Prostate gland (tissue), 2 donors: ENCODE measurements at regions not wholly inside any gene's neighbourhood (a gene's known extent, or its start where the extent isn't known, plus 50 kb on each side); places are given as distances from the start of the nearest gene placed in this dataset.

ENCODE experiments used
- DNase-seq: peaks from one replicate; pipeline ENCODE4 v3.0.0-alpha.2; 2019; ENCODE audit warnings: low spot score
- H3K27ac ChIP-seq, 2 donors: fragments of 200-600 bp; sonication (generic); 2 replicates each; pipeline ENCODE4 v1.5.1; 2017 to 2019
- H3K27me3 ChIP-seq: fragments of 200-600 bp; sonication (generic); replicated peaks from 2 replicates; pipeline ENCODE4 v1.5.1; 2019; ENCODE audit not compliant: insufficient read depth
- H3K36me3 ChIP-seq, 2 donors: fragments of 200-600 bp; sonication (generic); 1 replicate in 1 of 2; 2 replicates in 1 of 2; pipeline versions ENCODE4 v1.5.1 to v1.8.1; 2017 to 2019
- H3K4me1 ChIP-seq: fragments of 200-600 bp; sonication (generic); replicated peaks from 2 replicates; pipeline ENCODE4 v1.5.1; 2019
- H3K4me3 ChIP-seq, 2 donors: fragments of 200-600 bp; sonication (generic); 2 replicates each; pipeline ENCODE4 v1.5.1; 2017 to 2019
- H3K9me3 ChIP-seq: fragments of 200-600 bp; sonication (generic); 2 replicates; pipeline ENCODE4 v1.5.1; 2017
- POLR2A ChIP-seq: fragments of 450-650 bp; IDR thresholded peaks from one replicate; pipeline ENCODE4 v1.6.1; 2016; ENCODE audit warnings: antibody characterized with exemption, mild to moderate bottlenecking
- POLR2AphosphoS5 ChIP-seq: sonication (generic); formaldehyde crosslinking; IDR thresholded peaks from one replicate; pipeline ENCODE4 v1.6.1; 2017; ENCODE audit warnings: antibody characterized with exemption
- WGBS: methylation state at CpG from one replicate; pipeline ENCODE4 v1.1.5; 2018; 5-methylcytosine and 5-hydroxymethylcytosine counted together
- intact Hi-C: fragments of 100-400 bp; cut with DNase I; formaldehyde crosslinking; loops from one replicate; pipeline ENCODE4 v1.14.2; 2022
- TF ChIP-seq, protein P1 (sequence below), 4 experiments: fragments of 200-600 bp in 2 of 4; fragments of 450-650 bp in 2 of 4; sonication (generic) in 2 of 4; IDR thresholded peaks; 1 replicate in 3 of 4; 2 replicates in 1 of 4; pipeline ENCODE4 v1.5.1; 2016 to 2019; ENCODE audit warnings: antibody characterized with exemption in 4 of 4, mild to moderate bottlenecking in 2 of 4, moderate library complexity in 2 of 4

DNA sequence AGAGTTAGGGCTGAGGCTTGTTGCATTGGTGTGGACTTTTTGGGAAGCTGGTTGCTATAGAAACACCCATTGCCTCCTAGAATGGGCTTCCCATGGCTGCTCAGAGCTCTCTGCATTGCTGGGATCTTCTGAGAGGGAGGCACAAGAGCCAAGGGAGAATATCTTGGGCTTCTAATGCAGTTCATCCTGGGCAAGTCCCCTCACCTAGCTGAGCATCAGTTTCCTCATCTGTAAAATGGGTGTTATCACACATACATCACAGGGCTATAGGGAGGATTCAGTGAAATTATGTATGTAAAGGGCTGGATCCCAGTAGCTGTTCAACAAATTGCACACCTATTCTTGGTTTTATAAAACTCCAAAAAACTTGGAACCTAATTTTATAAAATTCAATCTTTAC, 106.1 kb upstream of the ALDH1B1 start:
- no peaks in the 10 kb centered on the region for H3K9me3 ChIP-seq
- H3K4me1 ChIP-seq, result no peaks in the 10 kb centered on the region
- no peak overlapping the region for H3K4me3 ChIP-seq
- DNase-seq, result no peak
- TF ChIP-seq, protein P1, sequence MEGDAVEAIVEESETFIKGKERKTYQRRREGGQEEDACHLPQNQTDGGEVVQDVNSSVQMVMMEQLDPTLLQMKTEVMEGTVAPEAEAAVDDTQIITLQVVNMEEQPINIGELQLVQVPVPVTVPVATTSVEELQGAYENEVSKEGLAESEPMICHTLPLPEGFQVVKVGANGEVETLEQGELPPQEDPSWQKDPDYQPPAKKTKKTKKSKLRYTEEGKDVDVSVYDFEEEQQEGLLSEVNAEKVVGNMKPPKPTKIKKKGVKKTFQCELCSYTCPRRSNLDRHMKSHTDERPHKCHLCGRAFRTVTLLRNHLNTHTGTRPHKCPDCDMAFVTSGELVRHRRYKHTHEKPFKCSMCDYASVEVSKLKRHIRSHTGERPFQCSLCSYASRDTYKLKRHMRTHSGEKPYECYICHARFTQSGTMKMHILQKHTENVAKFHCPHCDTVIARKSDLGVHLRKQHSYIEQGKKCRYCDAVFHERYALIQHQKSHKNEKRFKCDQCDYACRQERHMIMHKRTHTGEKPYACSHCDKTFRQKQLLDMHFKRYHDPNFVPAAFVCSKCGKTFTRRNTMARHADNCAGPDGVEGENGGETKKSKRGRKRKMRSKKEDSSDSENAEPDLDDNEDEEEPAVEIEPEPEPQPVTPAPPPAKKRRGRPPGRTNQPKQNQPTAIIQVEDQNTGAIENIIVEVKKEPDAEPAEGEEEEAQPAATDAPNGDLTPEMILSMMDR (IDR thresholded peaks at IDR 0.05), result no peak
- no peak for TF ChIP-seq POLR2AphosphoS5
- H3K36me3 ChIP-seq, result no peaks in the 10 kb centered on the region
- no peak overlapping the region for H3K27ac ChIP-seq
- no peaks in the 10 kb centered on the region for H3K27me3 ChIP-seq
- intact Hi-C loops, result no loop called here

DNA sequence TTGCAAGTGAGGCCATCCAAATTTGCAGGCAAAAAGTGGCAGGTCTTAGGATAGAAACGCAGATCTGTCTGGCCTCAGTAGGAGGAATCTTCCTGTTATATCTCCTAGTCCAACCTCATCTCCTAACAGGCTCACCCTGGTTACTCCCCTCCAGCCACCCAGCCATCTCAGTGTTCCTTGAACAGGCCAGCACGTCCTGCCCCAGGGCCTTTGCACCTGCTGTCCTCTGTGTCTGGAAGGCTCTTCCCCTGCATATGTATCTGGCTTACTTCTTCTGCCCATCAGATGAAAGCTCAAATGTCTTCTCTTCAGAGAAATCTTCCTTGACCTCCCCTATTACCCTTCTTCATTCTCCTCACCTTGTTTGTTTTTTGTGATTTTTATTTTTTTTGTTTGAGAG, 107.3 kb upstream of the ALDH1B1 start:
- no peaks in the 10 kb centered on the region for H3K4me1 ChIP-seq
- no peak overlapping the region for H3K4me3 ChIP-seq
- WGBS, result 69% methylated on average over 2 of the region's 2 CpGs
- H3K27me3 ChIP-seq, result no peaks in the 10 kb centered on the region
- no peak for DNase-seq
- H3K27ac ChIP-seq, result no peak overlapping the region
- no peak for TF ChIP-seq POLR2A
- TF ChIP-seq, protein P1 (IDR thresholded peaks at IDR 0.05), result no peak
- TF ChIP-seq POLR2AphosphoS5, result no peak
- intact Hi-C loops, result no loop called here
- no peaks in the 10 kb centered on the region for H3K9me3 ChIP-seq
- no peaks in the 10 kb centered on the region for H3K36me3 ChIP-seq

DNA sequence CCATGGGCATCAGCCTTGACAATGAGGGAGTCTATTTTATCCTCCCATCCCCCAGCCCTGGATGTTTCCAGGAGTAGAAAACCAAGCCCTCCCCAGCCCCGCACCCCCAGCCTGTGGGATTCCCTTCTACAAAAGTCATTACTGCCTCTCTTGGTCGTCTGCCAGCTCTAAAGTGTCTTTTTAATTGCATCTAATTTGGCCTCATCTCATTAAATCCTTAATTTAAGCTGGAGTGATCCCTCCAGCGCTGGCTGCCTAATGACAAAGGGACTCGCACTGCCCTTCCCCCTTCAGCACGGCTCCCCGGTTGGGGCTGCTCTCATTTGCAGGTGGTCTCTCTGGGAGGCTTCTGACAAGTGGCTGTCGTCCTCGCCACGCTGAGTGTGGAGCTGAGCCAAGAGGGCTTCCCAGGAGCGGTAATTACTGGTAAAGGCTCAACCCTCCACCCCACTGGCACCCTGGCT, 107.9 kb upstream of the ALDH1B1 start:
- 65% methylated on average over 10 of the region's 10 CpGs for WGBS
- no peak overlapping the region for H3K4me3 ChIP-seq
- intact Hi-C loops, result no loop called here
- H3K27me3 ChIP-seq, result no peaks in the 10 kb centered on the region
- TF ChIP-seq POLR2A (no peak), POLR2AphosphoS5 (no peak)
- TF ChIP-seq, protein P1 (IDR thresholded peaks at IDR 0.05), result no peak
- no peaks in the 10 kb centered on the region for H3K4me1 ChIP-seq
- H3K27ac ChIP-seq, result no peak overlapping the region
- H3K9me3 ChIP-seq, result no peaks in the 10 kb centered on the region
- no peak for DNase-seq
- H3K36me3 ChIP-seq, result no peaks in the 10 kb centered on the region

- WGBS, result 87% methylated on average over 7 of the region's 9 CpGs
- Histone ChIP-seq H3K36me3 (no peaks in the 10 kb centered on the region), H3K4me3 (no peak overlapping the region), H3K4me1 (no peaks in the 10 kb centered on the region), H3K27ac (no peak overlapping the region), H3K9me3 (no peaks in the 10 kb centered on the region), H3K27me3 (no peaks in the 10 kb centered on the region)
- no peak for TF ChIP-seq POLR2AphosphoS5
- TF ChIP-seq, protein P1 (IDR thresholded peaks at IDR 0.05), result no peak
- TF ChIP-seq POLR2A, result no peak
- intact Hi-C loops, result no loop called here
- no peak for DNase-seq
Observed at GRCh38 chr9:38284039-38284575, 108.4 kb upstream of the ALDH1B1 start.

DNA sequence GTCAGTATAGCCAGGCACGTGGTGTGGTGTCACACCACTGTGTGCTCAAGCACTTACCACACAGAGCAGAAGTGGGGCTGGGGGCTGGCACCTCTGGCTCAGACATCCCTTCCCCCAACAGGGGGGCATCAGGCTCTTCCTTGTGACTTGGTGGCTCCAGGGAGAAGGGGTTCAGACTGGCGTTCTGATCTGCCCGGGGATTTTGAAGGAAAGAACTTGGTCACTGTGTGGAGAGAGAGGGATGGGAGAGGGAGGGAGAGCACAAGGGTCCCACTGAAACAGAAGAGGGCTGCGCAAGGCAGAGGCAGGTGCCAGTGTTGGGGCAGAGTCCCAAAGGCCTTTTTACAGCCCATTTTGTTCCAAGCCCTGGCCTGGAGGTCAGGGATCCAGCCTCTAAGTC, 109.7 kb upstream of the ALDH1B1 start:
- TF ChIP-seq POLR2AphosphoS5 (no peak), POLR2A (no peak)
- TF ChIP-seq, protein P1 (IDR thresholded peaks at IDR 0.05), result no peak
- Histone ChIP-seq H3K4me1 (no peaks in the 10 kb centered on the region), H3K27ac (no peak overlapping the region), H3K4me3 (no peak overlapping the region), H3K36me3 (no peaks in the 10 kb centered on the region), H3K9me3 (no peaks in the 10 kb centered on the region), H3K27me3 (no peaks in the 10 kb centered on the region)
- DNase-seq, result no peak
- WGBS, result 67% methylated on average over 4 of the region's 4 CpGs
- intact Hi-C loops, result no loop called here
